EL (cell line): ENCODE measurements at regions not wholly inside any gene's neighbourhood (a gene's known extent, or its start where the extent isn't known, plus 50 kb on each side); places are given as distances from the start of the nearest gene placed in this dataset.
"Not testable (repeated sequence)": the region's sequence is repeated elsewhere in the genome, so short reads cannot be mapped to it uniquely, and the experiment has no call there.

Experiments used
- DNase-seq: peaks from one replicate; pipeline ENCODE4 v3.0.0-alpha.2; 2016

- not testable (repeated sequence) for DNase-seq
These were observed 337.5 kb downstream of the PREX1 start for GRCh38 chr20:48490341-48490740.

- DNase-seq = no peak
These were observed 338.1 kb downstream of the PREX1 start for GRCh38 chr20:48489656-48490055.

GRCh38 chr20:48489046-48489463 lies 338.7 kb downstream of the PREX1 start:
- DNase-seq = no peak

GRCh38 chr20:48488334-48489034 lies 339.3 kb downstream of the PREX1 start:
- DNase-seq = not testable (repeated sequence)

GRCh38 chr20:48486065-48486464 lies 341.7 kb downstream of the PREX1 start:
- DNase-seq = no peak

- DNase-seq = not testable (repeated sequence)
These were observed 342.6 kb downstream of the PREX1 start for GRCh38 chr20:48485153-48485552.

- no peak for DNase-seq
These were observed 344.3 kb downstream of the PREX1 start for GRCh38 chr20:48483334-48484066.

- DNase-seq = no peak
These were observed 345.0 kb downstream of the PREX1 start for GRCh38 chr20:48482790-48483189.

- DNase-seq = no peak
These were observed 347.5 kb downstream of the PREX1 start for GRCh38 chr20:48480216-48480772.

GRCh38 chr20:48478806-48479585 lies 348.8 kb downstream of the PREX1 start:
- no peak for DNase-seq

- DNase-seq = no peak
These were observed 349.4 kb downstream of the PREX1 start for GRCh38 chr20:48478370-48478769.

GRCh38 chr20:48476854-48477253 lies 350.9 kb downstream of the PREX1 start:
- no peak for DNase-seq

GRCh38 chr20:48474022-48474421 lies 353.8 kb downstream of the PREX1 start:
- no peak for DNase-seq

GRCh38 chr20:48471759-48472408 lies 355.9 kb downstream of the PREX1 start:
- no peak for DNase-seq

- no peak for DNase-seq
These were observed 356.6 kb downstream of the PREX1 start for GRCh38 chr20:48471176-48471575.

- no peak for DNase-seq
These were observed 357.7 kb downstream of the PREX1 start for GRCh38 chr20:48470141-48470540.

GRCh38 chr20:48469026-48469425 lies 358.8 kb downstream of the PREX1 start:
- DNase-seq = no peak

GRCh38 chr20:48468571-48468970 lies 359.2 kb downstream of the PREX1 start:
- no peak for DNase-seq

- peak; percentile 6 for DNase-seq
These were observed 360.2 kb downstream of the PREX1 start for GRCh38 chr20:48467622-48468021.

- DNase-seq = no peak
These were observed 362.5 kb downstream of the PREX1 start for GRCh38 chr20:48465271-48465670.

GRCh38 chr20:48463916-48464315 lies 363.9 kb downstream of the PREX1 start:
- DNase-seq = peak; percentile 28

GRCh38 chr20:48463096-48463720 lies 364.6 kb downstream of the PREX1 start:
- no peak for DNase-seq
